Muscle of arm (tissue), 1 donor: ENCODE measurements at regions not wholly inside any gene's neighbourhood (a gene's known extent, or its start where the extent isn't known, plus 50 kb on each side); places are given as distances from the start of the nearest gene placed in this dataset.

ENCODE experiments used
- DNase-seq: peaks from one replicate; pipeline ENCODE4 v3.0.0-alpha.2; 2013

GRCh38 chr16:66315210-66315825 lies 51.2 kb upstream of the CDH5 start:
- DNase-seq: peak; percentile 83

- no peak for DNase-seq
Observed at GRCh38 chr16:66311306-66311705, 55.2 kb upstream of the CDH5 start.

DNA sequence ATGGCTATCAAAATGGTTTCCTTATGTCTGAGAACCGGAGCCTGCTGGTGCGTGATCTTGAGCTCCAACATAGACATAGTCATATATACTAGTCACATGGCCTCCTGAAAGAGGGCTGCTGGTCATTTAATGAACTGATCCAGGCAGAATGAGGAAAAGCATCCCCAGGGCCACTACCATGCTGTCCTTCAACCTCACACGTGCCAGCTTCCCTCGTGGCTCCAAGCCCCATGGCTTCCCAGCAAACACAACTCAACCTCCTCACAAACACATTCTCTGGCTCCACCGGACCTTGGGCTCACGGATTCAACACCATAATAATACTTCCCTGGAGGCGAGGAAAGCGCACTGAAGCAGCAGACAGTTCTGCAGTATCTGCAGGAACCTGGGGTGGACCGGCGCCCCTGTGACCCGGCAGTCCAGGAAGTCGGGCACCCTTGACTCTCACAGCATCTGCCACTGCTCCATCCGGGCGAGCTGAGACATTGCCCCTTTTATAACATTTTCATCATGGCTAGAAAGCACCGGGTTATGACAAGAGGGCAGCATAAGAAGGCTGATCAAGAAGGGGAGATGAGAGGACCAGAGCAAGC lies 57.2 kb upstream of the CDH5 start:
- DNase-seq: no peak

DNA sequence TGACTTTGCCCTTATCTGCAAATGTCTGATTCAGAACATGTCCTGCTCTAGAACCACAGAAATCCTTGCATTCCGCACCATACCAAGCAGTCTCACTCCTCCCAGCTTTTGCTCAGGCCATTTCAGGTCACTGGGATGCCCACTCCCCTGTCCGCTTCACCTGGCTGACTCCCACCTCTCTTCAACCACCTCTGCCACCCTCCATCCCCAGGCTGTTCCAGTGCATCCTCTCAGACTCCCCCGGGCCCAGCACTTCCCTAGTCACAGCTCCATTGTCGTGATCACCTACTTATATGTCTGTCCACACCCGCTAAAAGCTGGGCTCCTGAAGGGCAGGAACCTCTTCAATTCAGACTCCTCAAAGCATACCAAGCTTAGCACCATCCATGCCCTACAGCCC lies 58.4 kb upstream of the CDH5 start:
- no peak for DNase-seq

DNA sequence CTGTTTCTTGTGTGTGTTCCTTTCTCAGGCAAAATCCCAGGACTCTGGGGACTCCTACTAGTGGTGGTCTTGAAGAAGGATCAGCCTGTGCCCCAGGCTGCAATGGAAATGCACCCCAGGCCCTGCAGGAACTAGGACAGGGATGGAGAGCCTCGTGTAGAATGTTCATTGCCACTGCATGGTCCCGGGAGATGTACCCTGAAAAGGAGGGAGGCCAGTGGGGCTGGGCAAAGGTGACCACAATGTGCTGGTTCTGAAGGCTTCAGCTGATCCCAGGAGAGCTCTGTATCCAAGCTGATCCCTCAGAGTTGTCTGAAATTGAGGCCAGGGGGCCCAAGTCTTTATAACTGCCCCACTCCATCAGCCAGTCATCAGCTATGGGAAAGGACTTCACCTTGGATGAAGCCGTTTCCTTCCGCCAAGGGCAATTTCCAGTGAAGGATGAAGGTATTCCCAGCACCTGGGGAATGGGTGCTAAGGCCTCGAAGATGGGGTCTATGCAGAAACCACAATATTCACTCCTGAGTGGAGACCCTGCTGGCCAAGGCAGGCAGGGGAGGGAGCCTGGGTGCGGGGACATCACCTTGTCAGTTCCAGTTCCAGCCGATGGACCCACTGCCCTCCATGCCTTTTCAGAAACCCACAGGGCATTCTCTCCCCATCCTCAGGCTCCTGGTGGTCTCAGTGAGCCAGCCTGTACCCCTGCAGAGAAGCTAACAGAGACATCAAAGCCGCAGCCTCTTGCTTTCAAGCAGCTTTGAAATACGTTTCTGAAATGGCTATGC lies 59.9 kb upstream of the CDH5 start:
- no peak for DNase-seq

DNA sequence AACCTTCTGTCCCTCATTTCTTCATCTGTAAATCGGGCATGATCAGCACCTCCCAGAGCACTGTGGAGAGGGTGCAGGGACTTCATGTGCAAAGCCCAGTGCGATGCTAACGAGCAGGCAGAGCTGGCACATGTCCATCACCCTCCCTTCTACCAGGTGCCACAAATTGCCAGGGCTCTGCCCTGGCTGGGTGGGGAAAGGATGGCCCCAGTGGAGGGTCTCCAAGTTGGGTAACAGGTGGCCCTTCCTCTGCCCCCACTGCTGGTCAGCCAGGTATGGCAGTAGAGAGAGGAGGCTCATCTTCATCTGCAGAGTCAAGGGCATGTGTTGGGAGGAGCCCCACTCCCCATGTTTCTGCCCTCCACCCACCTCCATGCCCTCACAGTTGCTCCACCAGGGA lies 61.5 kb upstream of the CDH5 start:
- no peak for DNase-seq

GRCh38 chr16:66304151-66304550 lies 62.3 kb upstream of the CDH5 start:
- DNase-seq: peak; percentile 73

- no peak for DNase-seq
Observed at GRCh38 chr16:66300501-66300900, 66.0 kb upstream of the CDH5 start.

DNA sequence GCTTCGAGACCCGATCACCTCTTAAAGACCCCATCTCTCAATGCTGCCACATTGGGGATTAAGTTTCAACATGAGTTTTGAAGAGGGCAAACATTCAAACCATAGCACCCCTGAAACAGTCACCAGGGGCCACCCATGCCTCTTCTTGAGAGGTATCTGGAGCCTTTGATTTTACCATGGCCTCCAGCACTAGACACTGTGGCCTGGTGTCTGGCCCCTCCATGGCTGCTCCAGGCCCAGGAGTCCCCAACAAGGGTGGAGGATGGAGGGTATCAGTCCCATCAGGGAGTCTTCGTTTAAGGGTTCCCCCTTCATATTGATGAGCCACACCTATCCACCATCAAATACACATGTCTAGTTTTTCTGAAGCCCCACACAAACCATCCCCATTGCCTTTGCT lies 66.5 kb upstream of the CDH5 start:
- DNase-seq: no peak

DNA sequence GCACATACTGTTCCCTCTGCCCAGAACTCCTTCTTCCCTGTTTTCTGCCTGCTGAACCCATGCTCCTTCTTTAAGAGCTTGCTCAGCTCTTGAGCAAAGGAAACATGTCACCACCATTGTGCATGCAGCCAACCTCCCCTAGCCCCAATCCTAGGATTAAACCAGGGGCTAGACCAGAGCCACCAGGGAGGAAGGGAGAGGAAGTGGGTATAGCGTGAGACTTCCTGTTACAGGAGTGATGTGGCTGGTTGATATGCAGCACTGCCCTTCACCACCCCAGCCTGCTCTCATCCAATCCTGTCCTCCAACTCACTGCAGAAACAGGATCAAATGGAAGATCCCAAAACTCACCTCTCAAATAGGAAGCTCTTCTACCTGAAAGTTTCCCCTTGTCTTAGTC lies 67.1 kb upstream of the CDH5 start:
- DNase-seq: no peak

DNA sequence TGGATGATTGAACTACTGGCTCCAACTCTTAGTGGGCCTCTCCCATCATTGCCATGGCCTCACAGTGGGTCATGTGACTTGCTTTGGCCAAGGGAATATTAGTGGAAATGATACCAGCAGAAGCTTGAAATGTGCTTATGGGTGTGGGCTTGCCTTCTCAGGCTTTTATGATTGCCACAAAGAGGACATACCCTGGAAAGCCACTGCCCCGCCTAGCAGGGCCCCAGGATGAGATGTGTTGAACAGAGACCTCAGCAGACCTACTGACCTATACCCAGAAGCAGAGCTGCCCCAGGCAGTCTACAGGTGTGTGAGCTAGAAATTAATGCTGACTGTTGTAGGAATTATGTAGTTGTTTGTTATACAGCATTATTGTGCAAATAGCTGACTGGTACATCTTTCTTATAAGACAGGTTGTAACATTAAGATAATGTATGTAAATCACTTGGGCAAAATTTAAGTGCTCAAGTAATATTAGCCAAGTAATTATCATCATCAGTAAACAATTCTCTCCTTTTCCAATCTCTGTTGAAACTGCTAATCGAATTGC lies 67.8 kb upstream of the CDH5 start:
- DNase-seq: no peak

- no peak for DNase-seq
Observed at GRCh38 chr16:66298006-66298405, 68.5 kb upstream of the CDH5 start.

- DNase-seq: no peak
Observed at GRCh38 chr16:66296591-66296990, 69.9 kb upstream of the CDH5 start.

DNA sequence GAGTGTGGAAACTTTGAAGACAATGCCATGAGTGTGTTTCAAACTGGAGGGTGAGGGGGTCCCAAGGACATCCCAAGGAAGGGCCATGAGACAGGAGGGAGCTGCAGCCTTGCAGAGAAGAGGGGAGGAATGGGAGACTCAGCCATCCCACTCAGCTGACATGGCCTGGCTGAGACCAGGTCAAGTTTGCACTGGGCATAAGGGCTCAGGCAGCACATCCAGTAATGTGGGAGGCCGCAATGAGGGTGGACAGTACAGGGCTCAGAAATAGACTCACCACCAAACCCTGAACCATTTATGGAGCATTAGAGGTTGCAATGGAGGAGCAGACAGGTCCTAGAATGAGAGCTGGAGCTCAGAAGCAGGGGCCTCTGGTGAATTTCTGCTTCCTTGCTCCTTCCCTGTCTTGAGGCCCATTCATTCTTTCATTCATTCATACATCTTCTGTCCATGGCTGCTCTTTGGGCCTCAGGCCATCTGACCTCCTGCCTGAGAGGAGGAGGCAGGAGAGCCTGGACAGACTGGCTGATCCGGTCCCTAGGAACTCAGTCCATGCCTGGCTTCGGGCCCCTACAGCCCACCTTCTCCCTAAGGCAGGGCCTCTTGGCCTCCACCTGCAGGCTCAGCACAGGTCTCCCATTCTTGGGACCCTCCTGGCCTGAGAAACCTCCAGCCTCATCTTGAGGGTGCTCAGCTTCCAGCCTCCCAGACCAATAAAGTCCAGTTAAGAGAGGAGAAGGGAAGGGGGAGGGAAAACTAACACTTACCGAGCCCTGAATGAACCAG lies 70.5 kb upstream of the CDH5 start:
- no peak for DNase-seq

DNA sequence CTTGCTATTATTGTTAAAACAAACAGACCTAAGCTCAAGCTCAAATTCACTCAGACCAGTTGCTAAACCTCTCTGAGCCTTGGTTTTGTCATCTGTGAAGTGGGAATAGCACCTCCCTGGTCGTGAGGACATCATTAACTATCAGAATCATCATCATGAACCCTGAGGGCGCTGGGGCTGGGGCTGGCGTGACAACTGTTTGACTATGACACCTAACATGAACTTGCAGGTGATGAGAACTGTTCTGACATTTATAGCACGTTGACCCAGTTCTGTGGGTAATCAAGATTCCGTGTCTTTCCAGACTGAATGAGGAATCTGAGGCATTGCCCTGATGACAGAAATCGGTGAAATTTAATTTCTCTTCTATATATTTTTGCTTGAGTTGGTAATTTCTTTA lies 71.3 kb upstream of the CDH5 start:
- no peak for DNase-seq

GRCh38 chr16:66294507-66294906 lies 72.0 kb upstream of the CDH5 start:
- DNase-seq: no peak

GRCh38 chr16:66293932-66294331 lies 72.6 kb upstream of the CDH5 start:
- no peak for DNase-seq

DNA sequence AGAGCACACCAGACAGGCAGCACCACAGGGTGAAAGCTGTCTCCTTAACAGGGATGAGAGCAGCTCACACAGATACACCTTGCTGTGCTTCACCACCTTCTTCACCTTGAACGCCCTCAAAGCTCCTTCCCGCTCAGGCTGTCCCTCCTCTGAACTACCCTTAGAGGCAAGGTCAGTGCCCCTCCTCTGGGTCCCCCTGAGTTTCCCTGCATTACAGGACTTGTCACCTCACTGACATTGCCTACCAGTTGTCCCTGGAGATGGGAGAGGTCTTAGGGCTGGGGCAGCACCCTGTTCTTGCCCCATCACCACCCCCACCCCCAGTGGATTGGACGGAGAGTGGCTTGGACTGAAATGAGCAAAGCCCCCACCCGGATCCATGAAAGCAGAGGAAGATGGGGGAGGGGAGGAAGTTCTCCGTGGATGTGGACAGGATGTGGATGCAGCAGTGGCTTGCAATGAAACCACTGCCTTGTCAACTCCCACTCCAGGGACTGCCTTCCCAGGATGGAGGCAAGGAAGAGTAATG lies 73.2 kb upstream of the CDH5 start:
- DNase-seq: no peak

DNA sequence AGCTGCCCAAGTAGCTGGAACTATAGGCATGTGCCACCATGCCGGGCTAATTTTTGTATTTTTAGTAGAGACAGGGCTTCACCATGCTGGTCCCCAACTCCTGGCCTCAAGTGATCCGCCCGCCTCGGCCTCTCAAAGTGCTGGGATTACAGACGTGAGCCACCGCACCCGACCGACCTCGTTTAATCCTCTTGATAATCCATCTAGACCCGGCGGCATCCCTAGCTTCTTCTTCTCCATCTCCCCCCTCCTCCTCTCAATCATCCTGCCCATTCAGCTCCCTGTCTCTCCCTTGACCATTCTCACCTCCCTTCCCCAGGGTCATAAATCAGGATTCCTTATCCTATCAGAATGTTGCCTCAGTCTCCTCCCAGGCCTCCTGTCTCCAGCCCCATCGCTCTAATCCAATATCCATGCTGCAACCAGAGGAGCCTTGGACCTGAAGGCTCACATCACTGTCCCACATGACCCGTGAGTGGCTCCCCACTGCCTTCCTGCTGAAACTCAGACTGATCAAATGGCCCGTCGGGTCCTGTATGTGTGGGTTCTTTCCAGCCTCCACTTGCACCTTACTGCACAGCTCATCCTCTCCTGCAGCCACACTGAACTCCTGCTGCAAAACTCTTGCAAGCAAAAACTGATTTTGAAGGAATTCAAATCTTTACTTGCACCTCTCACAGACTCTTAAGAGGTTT lies 74.1 kb upstream of the CDH5 start:
- DNase-seq: no peak

DNA sequence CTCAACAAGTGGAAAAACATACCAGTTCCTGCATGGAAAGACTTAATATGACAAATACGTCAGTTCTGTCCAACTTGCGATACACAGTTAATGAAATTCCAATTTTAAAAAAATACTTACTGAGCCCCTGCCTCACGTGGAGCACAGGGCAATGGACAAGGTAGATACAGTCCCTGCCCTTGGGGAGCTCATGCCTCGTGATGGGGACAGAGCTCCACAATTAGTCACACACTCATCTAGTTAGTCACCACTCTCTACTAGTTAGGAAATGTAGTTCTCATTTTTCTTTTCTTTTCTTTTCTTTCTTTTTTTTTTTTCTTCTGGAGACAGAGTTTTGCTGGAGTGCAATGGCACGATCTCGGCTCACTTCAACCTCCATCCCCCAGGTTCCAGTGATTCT lies 74.7 kb upstream of the CDH5 start:
- DNase-seq: no peak

DNA sequence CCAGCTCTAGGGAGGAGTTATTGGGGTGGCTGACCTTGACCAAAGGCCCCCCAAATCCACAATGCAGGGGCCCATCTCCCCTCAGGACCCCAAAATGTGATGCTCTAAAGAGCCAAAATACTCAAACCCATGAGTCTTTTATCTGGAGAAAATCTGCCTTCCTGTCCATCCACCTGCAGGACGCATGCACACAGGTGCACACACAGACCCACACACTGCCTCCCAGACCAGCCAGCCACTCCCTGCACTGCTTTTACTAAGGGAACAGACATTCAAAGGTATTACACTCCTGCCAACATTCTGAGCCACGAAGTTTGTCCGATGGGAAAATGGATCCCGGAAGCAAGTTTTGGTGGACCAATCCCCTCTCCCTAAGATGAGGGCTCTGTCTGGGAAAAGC lies 76.1 kb upstream of the CDH5 start:
- no peak for DNase-seq
